ENCODE measurements at regions not wholly inside any gene's neighbourhood (a gene's known extent, or its start where the extent isn't known, plus 50 kb on each side); places are given as distances from the start of the nearest gene placed in this dataset.
A peak's percentile ranks its signal among the peaks of the same experiment; 100 is the strongest.
"Not testable (repeated sequence)": the region's sequence is repeated elsewhere in the genome, so short reads cannot be mapped to it uniquely, and the experiment has no call there.

DNA sequence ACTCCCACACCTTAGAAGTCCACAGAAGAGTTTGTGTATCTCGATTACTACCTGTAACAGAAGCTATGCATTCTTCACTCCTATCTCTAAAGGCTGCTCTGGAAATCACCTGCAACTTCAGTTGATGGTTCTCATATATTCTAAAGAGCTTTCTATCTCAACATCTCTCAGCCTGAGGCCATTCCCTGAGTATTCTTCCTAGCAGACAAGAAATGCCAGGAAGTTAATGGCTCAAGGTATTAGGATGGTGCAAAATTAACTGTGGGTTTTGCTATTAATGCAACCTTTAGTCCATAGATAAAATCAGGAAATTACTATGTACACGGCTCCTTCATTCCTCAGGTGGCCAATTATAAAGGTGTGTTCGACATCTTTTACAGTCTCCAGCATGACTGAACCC is 290.1 kb downstream of the ZNF716 start:
- not testable (repeated sequence) for DNase-seq (ENCODE audit: low spot score)

- no peak for DNase-seq (ENCODE audit: low spot score)
Measured at GRCh38 chr7:57769131-57769530, 319.2 kb downstream of the ZNF716 start.

- no peak for DNase-seq (ENCODE audit: low spot score)
Measured at GRCh38 chr7:57769958-57770357, 320.0 kb downstream of the ZNF716 start.

GRCh38 chr7:57772126-57772924 is 322.3 kb downstream of the ZNF716 start:
- DNase-seq (ENCODE audit: low spot score), result no peak

- DNase-seq (ENCODE audit: low spot score), result no peak
Measured at GRCh38 chr7:57774300-57774699, 324.3 kb downstream of the ZNF716 start.

DNA sequence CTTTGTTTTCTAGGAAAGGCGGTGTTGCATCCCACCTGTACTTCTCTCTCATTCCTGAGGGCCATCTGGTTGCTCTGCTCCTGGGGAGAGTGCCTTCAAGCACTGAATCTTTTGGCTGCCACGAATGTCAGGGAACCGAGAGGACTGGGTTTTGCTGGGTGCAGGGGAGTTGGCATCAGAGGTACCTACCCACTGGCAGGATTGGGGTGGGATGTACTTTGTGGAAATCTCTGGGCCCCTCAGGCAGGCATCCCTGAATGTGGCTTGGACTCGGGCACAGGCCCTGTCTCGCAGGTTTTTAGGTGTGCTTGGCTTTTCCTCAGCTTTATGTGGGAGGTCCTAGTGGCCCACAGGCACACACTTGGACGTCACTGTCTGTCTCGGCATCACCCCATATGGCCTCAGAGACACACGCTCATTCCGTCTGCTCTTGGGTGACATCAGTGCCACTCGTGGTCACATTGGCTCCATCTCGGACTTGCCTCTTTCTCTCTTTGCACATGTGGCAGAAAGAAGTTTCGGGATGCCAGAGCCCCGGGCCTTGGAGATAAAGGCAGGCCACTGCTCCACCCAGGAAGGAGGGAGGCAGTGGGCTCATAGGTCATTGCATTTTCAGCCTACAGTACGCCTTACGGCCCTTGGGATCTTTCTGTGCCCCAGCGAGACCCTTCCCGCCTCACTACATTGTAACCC is 325.6 kb downstream of the ZNF716 start:
- DNase-seq (ENCODE audit: low spot score), result no peak

DNA sequence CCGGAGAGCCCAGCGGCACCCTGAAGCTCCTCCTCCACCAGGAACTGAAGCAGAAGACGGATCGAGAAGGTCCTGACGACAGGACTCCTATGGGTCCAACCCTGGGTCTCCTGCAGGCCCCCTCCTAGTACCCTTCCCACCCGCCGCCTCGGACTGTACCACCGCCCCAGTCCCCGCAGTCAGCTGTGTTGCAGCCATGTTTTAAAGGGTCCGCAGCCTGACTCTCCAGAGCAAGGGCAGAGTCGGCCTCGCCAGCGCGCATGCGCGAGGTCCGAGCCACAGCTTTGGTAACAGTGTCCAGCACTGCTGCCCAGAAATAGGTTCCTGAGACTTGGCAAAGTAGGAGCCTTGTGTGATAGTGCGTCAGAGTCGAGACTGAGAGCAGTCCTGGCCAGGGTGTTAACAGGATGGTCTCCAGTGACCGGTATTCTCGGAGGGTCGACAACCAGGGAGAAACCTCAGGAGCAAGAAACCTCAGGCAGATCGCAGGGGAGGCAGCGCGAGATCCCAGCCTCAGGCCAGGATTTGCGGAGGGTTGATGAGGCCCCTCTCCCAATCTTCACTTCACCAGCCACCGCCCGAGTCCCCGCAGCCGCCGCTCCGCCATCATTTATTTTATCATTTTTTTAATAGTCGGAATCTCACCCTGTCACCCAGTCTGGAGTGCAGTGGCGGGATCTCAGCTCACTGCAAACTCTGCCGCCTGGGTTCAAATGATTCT is 326.3 kb downstream of the ZNF716 start:
- DNase-seq (ENCODE audit: low spot score), result not testable (repeated sequence)

DNA sequence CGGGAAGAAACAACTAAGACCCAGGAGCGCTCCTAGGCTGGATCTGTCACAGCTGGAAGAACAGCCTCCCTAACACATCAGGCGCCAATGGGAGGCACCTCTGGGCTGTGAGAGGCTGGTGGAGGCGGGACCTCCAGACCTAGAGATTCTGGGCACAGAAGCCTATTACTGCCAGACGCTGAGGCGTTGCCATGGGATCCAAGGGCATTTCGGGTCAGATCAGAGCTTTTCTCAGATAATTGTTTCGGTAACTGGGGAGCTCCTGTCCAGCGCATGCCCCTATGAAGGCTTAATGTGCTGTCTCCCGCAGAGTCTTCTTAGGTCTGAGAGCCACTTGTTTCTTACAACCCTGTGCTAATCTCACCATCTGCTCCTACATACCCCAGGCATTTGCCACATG is 339.2 kb downstream of the ZNF716 start:
- DNase-seq (ENCODE audit: low spot score), result no peak

- no peak for DNase-seq (ENCODE audit: low spot score)
Measured at GRCh38 chr7:57819491-57819981, 369.6 kb downstream of the ZNF716 start.

DNA sequence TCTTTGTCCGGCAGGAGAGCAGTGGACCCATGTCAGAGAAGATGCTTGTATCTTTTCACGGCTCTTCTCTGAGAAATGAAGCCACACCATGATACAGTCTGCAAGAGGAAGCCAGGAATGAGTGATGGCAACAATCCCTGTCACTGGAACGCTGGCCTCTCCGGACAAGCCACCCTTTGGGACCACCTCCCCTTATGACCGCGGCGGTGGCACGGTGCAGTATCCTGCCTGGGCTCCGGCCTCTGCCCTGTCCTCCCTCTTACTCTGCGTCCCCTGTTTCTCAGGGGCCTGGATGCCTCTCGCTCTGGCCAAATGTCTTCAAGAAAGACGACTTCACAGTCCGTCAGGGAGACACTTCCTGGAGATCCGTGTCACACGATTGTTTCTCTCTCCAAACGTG is 370.5 kb downstream of the ZNF716 start:
- DNase-seq (ENCODE audit: low spot score), result no peak

DNA sequence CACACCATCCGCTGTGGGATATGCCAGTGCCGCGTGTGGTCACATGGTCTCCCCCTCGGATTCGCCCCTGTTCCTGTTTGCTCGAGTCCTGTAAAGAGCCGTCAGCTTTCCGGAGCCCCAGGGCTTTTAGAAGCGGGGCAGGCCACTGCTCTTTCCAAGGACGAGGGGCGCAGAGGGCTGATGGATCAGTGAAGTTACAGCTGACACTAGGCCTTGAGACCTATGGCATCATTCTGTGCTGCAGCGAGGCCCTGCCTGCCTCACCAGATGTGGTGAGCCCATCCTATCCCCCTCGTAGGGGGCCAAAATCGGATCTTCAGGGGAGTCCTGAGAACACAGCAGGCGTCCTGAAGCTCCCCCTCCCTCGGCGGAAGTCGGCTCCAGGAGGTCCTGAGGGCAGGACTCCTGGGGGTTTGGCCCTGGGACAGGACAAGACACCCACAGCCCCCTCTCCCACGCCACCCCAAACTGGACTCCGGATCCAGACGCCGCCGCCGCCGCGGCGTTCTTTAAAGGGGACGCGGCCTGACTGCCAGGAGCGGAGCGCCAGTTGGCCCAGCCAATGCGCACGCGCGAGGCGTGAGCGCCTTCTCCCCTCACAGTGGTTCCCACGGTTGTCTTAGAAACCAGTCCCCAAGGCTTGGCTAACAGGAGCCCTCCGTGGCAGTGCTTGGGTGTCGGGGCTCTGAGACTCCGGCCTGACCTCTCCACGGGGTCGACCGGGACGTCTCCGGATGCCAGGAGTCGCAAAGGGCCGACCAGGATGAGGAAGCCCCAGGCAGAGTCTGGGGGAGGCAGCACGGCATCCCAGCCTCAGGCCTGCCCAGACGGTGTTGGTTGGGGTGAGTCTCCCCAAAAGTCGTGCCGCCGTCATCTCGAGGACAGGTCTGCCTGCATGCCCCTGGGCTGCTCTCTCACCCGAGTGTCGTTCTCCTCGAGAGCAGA is 371.7 kb downstream of the ZNF716 start:
- DNase-seq (ENCODE audit: low spot score), result no peak

GRCh38 chr7:57826548-57826947 is 376.6 kb downstream of the ZNF716 start:
- not testable (repeated sequence) for DNase-seq (ENCODE audit: low spot score)

DNA sequence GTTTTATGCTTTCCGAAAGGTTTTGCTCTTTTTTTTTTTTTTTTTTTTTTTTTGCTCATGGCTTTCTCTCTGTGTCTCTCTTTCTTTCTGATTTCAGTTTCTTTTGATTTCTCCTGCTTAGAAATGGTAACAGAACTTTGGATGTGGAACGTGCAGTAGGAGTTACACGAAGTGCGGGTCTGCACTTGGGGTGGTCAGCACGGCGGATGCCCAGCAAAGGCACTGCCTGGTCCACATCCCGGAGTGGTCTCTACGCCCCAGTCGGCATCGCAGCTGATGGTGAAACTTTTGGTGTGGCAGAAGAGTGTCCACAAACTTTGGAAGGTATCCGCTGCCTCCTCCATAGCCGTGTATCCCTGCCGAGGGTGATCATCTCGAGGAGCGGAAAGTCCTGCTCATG is 385.2 kb downstream of the ZNF716 start:
- DNase-seq (ENCODE audit: low spot score), result not testable (repeated sequence)

- DNase-seq (ENCODE audit: low spot score), result not testable (repeated sequence)
Measured at GRCh38 chr7:57839152-57839551, 389.2 kb downstream of the ZNF716 start.

DNA sequence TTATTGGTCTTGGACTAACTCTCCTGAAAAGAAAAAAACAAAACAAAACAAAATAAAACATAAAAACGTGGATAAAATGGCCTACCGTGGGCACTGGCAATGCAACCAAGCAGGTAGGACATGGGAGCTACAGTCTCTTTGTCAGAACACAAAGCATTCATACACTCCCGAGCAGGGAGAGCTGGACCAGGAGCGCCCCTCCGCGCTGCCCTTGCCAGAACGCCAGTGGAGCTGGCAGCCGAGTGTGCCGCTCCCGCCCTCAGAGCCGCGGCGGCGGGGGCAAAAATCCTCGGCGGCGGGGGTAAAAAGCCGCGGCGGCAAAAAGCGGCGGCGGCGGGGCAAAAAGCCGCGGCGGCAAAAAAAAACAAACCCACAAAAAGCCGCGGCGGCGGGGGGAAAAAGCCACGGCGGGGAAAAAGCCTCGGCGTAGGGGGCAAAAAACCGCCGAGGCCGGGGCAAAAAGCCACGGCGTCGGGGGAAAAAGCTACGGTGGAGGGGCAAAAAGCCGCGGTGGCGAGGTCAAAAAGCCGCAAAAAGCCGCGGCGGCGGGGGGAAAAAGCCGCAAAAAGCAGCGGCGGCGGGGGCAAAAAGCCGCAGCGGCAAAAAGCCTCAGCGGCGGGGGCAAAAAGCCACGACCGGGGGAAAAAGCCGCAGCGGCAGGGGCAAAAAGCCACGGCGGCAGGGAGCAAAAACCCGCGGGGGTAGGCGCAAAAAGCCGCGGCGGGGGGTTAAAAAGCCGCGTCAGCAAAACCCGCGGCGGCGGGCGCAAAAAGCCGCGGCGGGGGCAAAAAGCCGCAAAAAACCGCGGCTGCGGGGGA is 418.1 kb downstream of the ZNF716 start:
- DNase-seq (ENCODE audit: low spot score), result peak; percentile 5

GRCh38 chr7:57868771-57869483 is 418.9 kb downstream of the ZNF716 start:
- no peak for DNase-seq (ENCODE audit: low spot score)
